ENCODE measurements at regions not wholly inside any gene's neighbourhood (a gene's known extent, or its start where the extent isn't known, plus 50 kb on each side); places are given as distances from the start of the nearest gene placed in this dataset.

DNA sequence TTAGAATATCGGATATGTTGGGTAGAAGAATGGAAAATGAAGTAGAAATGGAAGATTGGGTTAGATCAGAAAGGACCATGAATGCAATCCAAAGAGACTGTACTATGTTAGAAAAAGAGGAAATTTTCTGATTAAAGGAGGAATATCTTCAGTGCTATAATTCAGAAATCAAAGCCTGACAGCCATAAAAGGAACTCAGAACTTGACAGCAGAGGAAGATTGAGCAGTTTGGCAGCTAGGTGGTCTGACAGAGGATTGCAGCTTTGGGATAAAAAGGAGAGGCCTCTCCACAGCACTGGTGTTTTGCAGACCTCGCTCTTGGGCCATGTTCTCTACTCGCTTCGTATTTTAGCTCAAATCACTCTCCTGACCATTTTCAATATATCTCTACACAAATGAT is 354.8 kb upstream of the SOX5 start:
- no peak for TF ChIP-seq POLR2AphosphoS5 (IDR thresholded peaks at IDR 0.05)
- TF ChIP-seq, protein P1, sequence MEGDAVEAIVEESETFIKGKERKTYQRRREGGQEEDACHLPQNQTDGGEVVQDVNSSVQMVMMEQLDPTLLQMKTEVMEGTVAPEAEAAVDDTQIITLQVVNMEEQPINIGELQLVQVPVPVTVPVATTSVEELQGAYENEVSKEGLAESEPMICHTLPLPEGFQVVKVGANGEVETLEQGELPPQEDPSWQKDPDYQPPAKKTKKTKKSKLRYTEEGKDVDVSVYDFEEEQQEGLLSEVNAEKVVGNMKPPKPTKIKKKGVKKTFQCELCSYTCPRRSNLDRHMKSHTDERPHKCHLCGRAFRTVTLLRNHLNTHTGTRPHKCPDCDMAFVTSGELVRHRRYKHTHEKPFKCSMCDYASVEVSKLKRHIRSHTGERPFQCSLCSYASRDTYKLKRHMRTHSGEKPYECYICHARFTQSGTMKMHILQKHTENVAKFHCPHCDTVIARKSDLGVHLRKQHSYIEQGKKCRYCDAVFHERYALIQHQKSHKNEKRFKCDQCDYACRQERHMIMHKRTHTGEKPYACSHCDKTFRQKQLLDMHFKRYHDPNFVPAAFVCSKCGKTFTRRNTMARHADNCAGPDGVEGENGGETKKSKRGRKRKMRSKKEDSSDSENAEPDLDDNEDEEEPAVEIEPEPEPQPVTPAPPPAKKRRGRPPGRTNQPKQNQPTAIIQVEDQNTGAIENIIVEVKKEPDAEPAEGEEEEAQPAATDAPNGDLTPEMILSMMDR (IDR thresholded peaks at IDR 0.05): no peak
- TF ChIP-seq POLR2A (IDR thresholded peaks at IDR 0.05): no peak
- TF ChIP-seq EP300 (IDR thresholded peaks at IDR 0.05): no peak
- no peak for ATAC-seq (ENCODE audit: low FRiP score in 2 of 2)
- 91 to 93% methylated on average over 4 of the region's 4 CpGs for WGBS, 2 donors
- no peaks in the 10 kb centered on the region for H3K4me1 ChIP-seq
- H3K27me3 ChIP-seq: no peaks in the 10 kb centered on the region
- H3K27ac ChIP-seq: no peak overlapping the region
- H3K4me3 ChIP-seq: no peak overlapping the region
- no peaks in the 10 kb centered on the region for H3K9me3 ChIP-seq
- DNase-seq: no peak
- H3K36me3 ChIP-seq: no peaks in the 10 kb centered on the region

DNA sequence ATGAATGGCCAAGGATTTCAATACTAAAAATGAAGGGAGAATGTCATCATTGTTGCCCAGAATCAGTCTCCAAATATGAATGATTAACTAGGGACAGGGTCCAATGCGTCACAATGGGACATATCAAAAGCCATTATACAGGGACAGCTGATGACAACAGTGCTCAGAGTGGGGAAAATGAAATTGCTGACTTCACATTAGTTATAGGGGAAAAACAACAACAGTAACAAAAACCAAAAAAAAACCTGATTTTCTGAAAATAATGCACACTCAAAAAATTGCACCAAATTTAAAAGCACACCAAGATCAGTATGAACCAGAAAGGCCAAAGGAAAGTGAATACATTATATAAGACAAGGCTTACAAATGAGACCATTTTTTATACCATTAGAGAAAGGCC is 353.2 kb upstream of the SOX5 start:
- ATAC-seq (ENCODE audit: low FRiP score in 2 of 2): no peak
- Histone ChIP-seq H3K27me3 (no peaks in the 10 kb centered on the region), H3K27ac (no peak overlapping the region), H3K4me1 (no peaks in the 10 kb centered on the region), H3K9me3 (no peaks in the 10 kb centered on the region), H3K36me3 (no peaks in the 10 kb centered on the region), H3K4me3 (no peak overlapping the region)
- WGBS, 2 donors: 85 to 96% methylated on average over 1 of the region's 1 CpG
- TF ChIP-seq POLR2AphosphoS5 (IDR thresholded peaks at IDR 0.05): no peak
- TF ChIP-seq, protein P1 (IDR thresholded peaks at IDR 0.05): no peak
- TF ChIP-seq EP300 (IDR thresholded peaks at IDR 0.05): no peak
- no peak for TF ChIP-seq POLR2A (IDR thresholded peaks at IDR 0.05)
- no peak for DNase-seq

DNA sequence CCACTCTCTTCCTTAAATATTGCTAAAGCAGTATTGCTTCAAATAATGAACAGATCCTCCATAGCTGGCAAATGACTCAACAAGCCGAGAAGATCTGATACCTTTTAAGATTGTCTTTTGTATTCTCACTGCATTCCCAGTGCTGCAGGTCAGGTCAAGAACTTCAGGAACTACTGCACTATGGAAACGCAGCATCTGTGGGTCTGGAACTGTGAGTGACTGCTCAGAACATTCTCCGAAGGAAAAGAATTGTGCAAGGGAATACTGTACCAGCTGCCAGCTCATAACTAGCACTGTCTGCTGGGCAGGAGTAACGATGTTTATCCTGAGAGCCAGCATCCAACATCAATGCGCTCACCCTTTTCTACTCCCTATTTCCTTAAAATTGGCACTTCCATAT is 348.0 kb upstream of the SOX5 start:
- Histone ChIP-seq H3K36me3 (no peaks in the 10 kb centered on the region), H3K4me1 (no peaks in the 10 kb centered on the region), H3K27me3 (no peaks in the 10 kb centered on the region), H3K27ac (no peak overlapping the region), H3K9me3 (no peaks in the 10 kb centered on the region), H3K4me3 (no peak overlapping the region)
- DNase-seq (no peak), ATAC-seq (ENCODE audit: low FRiP score in 2 of 2) (no peak)
- TF ChIP-seq POLR2A (IDR thresholded peaks at IDR 0.05): no peak
- TF ChIP-seq, protein P1 (IDR thresholded peaks at IDR 0.05): no peak
- TF ChIP-seq POLR2AphosphoS5 (IDR thresholded peaks at IDR 0.05): no peak
- TF ChIP-seq EP300 (IDR thresholded peaks at IDR 0.05): no peak
- 71 to 87% methylated on average over 5 of the region's 5 CpGs for WGBS, 2 donors

DNA sequence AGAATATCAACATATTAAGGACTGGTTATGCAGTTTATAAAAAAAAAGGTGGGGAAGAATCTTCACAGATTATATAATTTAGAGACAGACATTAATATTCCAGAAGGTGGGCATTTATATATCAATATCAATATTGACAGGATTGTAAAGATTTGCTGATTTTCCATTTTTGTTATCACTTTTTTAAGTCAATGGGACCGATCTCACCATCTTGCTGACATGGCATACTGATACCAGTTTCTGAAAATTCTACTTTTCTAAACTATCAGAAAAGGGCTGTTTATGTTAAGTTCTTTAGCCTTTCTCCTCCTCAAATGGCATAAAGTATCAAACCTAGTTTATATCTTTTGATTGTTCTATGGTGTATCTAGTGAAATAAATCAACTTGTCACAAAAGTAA is 344.1 kb upstream of the SOX5 start:
- no peak for ATAC-seq (ENCODE audit: low FRiP score in 2 of 2)

DNA sequence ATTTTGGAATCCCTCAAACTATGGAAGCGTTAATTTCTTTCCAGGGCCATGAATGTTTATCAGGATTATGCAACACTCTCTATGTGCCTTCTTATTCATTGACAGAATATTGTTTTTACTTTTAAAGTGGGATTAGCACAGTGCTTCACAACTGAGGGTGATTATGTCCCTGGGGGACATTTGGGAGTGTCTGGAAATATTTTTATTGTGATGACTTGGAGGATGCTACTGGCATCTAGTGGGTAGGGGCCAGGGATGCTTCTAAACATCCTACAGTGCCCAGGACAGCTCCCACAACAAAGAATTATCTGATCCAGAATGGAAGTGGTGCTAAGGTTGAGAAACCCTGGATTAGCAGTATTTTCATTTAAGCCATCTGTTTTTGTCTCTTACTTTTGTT is 338.5 kb upstream of the SOX5 start:
- Histone ChIP-seq H3K4me1 (no peaks in the 10 kb centered on the region), H3K9me3 (no peaks in the 10 kb centered on the region), H3K27ac (no peak overlapping the region), H3K4me3 (no peak overlapping the region), H3K27me3 (no peaks in the 10 kb centered on the region), H3K36me3 (no peaks in the 10 kb centered on the region)
- WGBS, 2 donors: 78 to 91% methylated on average over 1 of the region's 1 CpG
- ATAC-seq (ENCODE audit: low FRiP score in 2 of 2) (no peak), DNase-seq (no peak)
- TF ChIP-seq POLR2AphosphoS5 (IDR thresholded peaks at IDR 0.05): no peak
- TF ChIP-seq, protein P1 (IDR thresholded peaks at IDR 0.05): no peak
- no peak for TF ChIP-seq EP300 (IDR thresholded peaks at IDR 0.05)
- TF ChIP-seq POLR2A (IDR thresholded peaks at IDR 0.05): no peak

More for the DNA sequence above, 344.1 kb upstream of the SOX5 start:
- WGBS, 2 donors: 84 to 88% methylated on average over 1 of the region's 1 CpG
- H3K4me1 ChIP-seq: no peaks in the 10 kb centered on the region
- no peaks in the 10 kb centered on the region for H3K36me3 ChIP-seq
- no peaks in the 10 kb centered on the region for H3K27me3 ChIP-seq
- H3K4me3 ChIP-seq: no peak overlapping the region
- no peaks in the 10 kb centered on the region for H3K9me3 ChIP-seq
- H3K27ac ChIP-seq: no peak overlapping the region
- DNase-seq: no peak
- TF ChIP-seq EP300 (IDR thresholded peaks at IDR 0.05) (no peak), POLR2AphosphoS5 (IDR thresholded peaks at IDR 0.05) (no peak), POLR2A (IDR thresholded peaks at IDR 0.05) (no peak)
- TF ChIP-seq, protein P1 (IDR thresholded peaks at IDR 0.05): no peak

All from upper lobe of left lung (tissue), 6 donors.